ENCODE measurements at regions not wholly inside any gene's neighbourhood (a gene's known extent, or its start where the extent isn't known, plus 50 kb on each side); places are given as distances from the start of the nearest gene placed in this dataset.

DNA sequence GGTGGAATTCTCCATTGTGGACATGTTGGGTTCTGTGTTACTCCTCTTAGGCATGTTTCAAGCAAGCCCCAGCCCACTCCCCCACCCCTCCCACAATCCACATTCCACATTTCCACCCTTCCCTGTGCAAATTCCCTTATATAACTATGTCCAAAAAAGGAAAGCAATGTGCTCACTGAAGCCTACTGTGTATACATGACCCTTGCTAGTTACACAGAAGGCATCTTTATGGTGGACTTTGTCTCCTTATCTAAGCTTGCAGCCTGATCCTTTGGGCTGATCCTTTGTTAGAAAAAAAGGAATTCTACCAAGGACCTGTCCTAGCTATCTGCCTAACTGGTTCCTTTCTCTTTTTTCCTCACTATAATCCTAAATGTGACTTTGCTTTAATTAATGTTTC, 796.8 kb downstream of the NLGN4X start:
- TF ChIP-seq, protein P1, sequence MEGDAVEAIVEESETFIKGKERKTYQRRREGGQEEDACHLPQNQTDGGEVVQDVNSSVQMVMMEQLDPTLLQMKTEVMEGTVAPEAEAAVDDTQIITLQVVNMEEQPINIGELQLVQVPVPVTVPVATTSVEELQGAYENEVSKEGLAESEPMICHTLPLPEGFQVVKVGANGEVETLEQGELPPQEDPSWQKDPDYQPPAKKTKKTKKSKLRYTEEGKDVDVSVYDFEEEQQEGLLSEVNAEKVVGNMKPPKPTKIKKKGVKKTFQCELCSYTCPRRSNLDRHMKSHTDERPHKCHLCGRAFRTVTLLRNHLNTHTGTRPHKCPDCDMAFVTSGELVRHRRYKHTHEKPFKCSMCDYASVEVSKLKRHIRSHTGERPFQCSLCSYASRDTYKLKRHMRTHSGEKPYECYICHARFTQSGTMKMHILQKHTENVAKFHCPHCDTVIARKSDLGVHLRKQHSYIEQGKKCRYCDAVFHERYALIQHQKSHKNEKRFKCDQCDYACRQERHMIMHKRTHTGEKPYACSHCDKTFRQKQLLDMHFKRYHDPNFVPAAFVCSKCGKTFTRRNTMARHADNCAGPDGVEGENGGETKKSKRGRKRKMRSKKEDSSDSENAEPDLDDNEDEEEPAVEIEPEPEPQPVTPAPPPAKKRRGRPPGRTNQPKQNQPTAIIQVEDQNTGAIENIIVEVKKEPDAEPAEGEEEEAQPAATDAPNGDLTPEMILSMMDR (IDR thresholded peaks at IDR 0.05; ENCODE audit: low read depth, low read length) = no peak
- Histone ChIP-seq H3K4me3 (ENCODE audit: low read depth, low read length) (no peak overlapping the region), H3K27me3 (no peaks in the 10 kb centered on the region), H3K9me3 (no peaks in the 10 kb centered on the region), H3K36me3 (no peaks in the 10 kb centered on the region), H3K4me1 (no peaks in the 10 kb centered on the region)
- DNase-seq = no peak

DNA sequence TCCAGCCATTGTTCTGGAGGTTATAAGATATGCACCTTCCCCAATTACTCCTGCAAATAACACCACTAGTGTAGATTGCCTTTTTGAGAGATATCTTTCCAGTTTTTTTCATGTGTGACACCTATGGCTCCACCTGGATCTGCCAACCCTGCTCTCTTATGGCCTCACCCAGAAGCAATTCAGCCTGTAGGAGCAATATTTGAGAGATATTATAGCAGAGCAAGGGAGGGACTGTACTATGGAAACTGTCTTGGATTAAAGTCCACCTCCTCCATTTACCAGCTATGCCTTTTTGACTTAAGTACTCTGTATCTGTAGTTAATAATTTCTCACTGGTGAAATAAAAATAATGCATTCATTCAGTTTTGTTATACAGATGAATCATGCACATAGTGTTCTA, 803.5 kb downstream of the NLGN4X start:
- H3K36me3 ChIP-seq = no peaks in the 10 kb centered on the region
- no peaks in the 10 kb centered on the region for H3K9me3 ChIP-seq
- no peak for DNase-seq
- TF ChIP-seq, protein P1 (IDR thresholded peaks at IDR 0.05; ENCODE audit: low read depth, low read length) = no peak
- no peaks in the 10 kb centered on the region for H3K27me3 ChIP-seq
- no peaks in the 10 kb centered on the region for H3K4me1 ChIP-seq
- H3K4me3 ChIP-seq (ENCODE audit: low read depth, low read length) = no peak overlapping the region

DNA sequence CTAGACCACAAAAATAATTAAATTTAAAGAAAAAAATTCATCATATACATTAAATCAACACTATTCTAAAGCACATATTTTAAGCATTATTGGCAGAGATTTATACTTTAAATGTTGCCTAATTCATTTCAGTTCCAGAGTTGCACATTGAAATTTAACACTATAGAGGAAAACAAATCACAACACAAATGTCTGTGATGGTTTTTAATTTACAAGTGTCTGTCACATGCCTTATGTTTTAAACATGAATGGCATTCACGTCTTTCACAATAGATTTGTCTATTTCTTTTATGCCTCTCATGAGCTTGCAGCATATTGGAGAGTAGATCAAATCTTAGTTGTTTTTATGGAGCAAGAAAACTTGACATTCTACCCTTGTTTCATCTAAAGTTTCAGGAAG, 811.3 kb downstream of the NLGN4X start:
- no peak for DNase-seq
- TF ChIP-seq, protein P1 (IDR thresholded peaks at IDR 0.05; ENCODE audit: low read depth, low read length) = no peak
- H3K36me3 ChIP-seq = no peaks in the 10 kb centered on the region
- no peaks in the 10 kb centered on the region for H3K9me3 ChIP-seq
- no peaks in the 10 kb centered on the region for H3K4me1 ChIP-seq
- no peak overlapping the region for H3K4me3 ChIP-seq (ENCODE audit: low read depth, low read length)
- H3K27me3 ChIP-seq = no peaks in the 10 kb centered on the region

DNA sequence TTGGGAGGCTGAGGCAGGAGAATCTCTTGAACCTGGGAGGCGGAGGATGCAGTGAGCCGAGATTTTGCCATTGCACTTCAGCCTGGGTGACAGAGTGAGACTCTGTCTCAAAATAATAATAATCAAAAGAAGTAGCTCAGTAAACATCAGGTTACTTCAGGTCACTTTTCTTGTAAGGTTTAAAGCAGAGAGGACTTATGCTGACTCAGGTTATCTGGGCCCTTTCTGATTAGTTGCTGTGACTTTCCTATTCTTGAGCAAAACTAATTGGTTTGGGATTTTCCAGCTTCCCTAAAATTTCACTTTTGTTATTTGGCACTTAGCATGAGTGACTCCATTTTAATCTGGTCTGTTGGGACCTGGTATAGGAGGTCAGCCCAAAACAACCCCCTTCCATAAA, 812.9 kb downstream of the NLGN4X start:
- DNase-seq = no peak
- Histone ChIP-seq H3K4me3 (ENCODE audit: low read depth, low read length) (no peak overlapping the region), H3K27me3 (no peaks in the 10 kb centered on the region), H3K9me3 (no peaks in the 10 kb centered on the region), H3K36me3 (no peaks in the 10 kb centered on the region), H3K4me1 (no peaks in the 10 kb centered on the region)
- TF ChIP-seq, protein P1 (IDR thresholded peaks at IDR 0.05; ENCODE audit: low read depth, low read length) = no peak

DNA sequence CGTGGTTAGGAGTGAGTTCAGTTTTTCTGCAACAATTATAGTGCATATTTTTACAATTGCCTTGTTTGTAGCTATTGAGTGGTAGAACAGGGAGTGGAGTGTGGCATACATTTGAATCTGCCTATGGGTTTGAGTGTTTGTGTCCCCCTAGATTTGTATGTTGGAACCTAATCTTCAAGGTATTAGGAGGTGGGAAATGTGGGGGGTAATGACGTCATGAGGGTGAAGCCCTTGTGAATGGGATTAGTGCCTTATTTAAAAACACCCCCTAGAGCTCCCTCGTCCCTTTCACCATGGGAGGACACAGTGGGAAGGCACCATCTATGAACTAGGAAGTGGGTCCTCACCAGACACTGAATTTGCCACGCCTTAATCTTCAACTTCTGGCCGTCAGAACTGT, 819.6 kb downstream of the NLGN4X start:
- no peak for DNase-seq
- Histone ChIP-seq H3K4me1 (no peaks in the 10 kb centered on the region), H3K27me3 (no peaks in the 10 kb centered on the region), H3K9me3 (no peaks in the 10 kb centered on the region), H3K4me3 (ENCODE audit: low read depth, low read length) (no peak overlapping the region), H3K36me3 (no peaks in the 10 kb centered on the region)
- TF ChIP-seq, protein P1 (IDR thresholded peaks at IDR 0.05; ENCODE audit: low read depth, low read length) = no peak

DNA sequence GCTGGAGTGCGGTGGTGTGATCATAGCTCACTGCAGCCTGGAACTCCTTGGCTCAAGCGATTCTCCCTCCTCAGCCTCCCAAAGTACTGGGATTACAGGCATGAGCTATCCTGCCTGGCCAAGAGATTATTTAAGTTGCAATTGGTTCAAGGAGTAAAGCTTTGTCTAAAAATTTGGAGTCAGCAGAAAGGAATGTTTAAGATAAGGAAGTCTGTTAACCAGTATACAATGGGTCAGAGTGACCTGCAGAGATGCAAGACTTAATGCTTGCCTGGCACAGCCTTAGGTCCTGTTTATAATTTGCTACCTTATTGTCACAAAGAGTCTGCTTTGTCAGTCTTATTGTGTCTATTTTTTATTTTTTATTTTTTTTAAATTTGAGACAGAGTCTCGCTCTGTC, 826.2 kb downstream of the NLGN4X start:
- DNase-seq = no peak
- TF ChIP-seq, protein P1 (IDR thresholded peaks at IDR 0.05; ENCODE audit: low read depth, low read length) = no peak
- no peak overlapping the region for H3K4me3 ChIP-seq (ENCODE audit: low read depth, low read length)
- H3K4me1 ChIP-seq = no peaks in the 10 kb centered on the region
- H3K27me3 ChIP-seq = no peaks in the 10 kb centered on the region
- H3K9me3 ChIP-seq = no peaks in the 10 kb centered on the region
- no peaks in the 10 kb centered on the region for H3K36me3 ChIP-seq

Measured in BE2C (cell line).